Prostate gland (tissue), 2 donors: ENCODE measurements at regions not wholly inside any gene's neighbourhood (a gene's known extent, or its start where the extent isn't known, plus 50 kb on each side); places are given as distances from the start of the nearest gene placed in this dataset.

Source experiments
- POLR2A ChIP-seq: fragments of 450-650 bp; IDR thresholded peaks from one replicate; pipeline ENCODE4 v1.6.1; 2016; ENCODE audit warnings: antibody characterized with exemption, mild to moderate bottlenecking
- TF ChIP-seq, protein P1 (sequence below), 4 experiments: fragments of 200-600 bp in 2 of 4; fragments of 450-650 bp in 2 of 4; sonication (generic) in 2 of 4; IDR thresholded peaks; 1 replicate in 3 of 4; 2 replicates in 1 of 4; pipeline ENCODE4 v1.5.1; 2016 to 2019; ENCODE audit warnings: antibody characterized with exemption in 4 of 4, mild to moderate bottlenecking in 2 of 4, moderate library complexity in 2 of 4

DNA sequence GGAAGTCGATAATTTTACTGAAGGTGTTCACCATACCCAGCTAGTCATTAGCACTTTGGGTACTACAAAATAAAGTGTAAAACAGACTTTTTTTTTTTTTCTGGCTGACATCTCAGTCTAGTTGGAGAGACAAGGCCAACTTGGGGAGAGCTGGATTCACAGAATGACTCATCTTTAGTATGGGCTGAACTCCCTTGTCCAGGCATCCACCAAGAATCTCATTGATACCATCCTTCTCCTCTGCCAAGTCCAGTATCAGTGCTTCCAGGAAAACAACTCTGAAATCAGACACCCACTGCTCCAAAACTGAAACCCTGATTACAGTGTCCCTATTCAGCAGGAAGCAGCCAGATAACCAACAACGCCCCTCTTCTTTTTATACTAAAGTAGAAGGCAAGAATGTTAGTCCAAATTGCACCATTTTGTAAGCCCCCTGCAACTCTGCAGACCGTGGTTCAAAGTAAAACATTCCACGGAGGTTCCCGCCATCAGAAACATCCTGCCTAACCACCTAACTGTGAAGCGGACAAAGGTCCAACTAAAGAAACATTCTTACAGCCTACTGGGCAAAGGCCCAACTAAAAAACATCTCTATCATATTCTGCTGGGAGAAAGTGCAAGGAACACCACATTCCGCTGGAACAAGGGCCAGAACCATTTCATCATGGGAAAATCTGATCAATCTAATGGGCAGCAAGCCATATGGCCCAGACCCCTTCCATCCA, 728.2 kb downstream of the BRINP1 start:
- TF ChIP-seq, protein P1, sequence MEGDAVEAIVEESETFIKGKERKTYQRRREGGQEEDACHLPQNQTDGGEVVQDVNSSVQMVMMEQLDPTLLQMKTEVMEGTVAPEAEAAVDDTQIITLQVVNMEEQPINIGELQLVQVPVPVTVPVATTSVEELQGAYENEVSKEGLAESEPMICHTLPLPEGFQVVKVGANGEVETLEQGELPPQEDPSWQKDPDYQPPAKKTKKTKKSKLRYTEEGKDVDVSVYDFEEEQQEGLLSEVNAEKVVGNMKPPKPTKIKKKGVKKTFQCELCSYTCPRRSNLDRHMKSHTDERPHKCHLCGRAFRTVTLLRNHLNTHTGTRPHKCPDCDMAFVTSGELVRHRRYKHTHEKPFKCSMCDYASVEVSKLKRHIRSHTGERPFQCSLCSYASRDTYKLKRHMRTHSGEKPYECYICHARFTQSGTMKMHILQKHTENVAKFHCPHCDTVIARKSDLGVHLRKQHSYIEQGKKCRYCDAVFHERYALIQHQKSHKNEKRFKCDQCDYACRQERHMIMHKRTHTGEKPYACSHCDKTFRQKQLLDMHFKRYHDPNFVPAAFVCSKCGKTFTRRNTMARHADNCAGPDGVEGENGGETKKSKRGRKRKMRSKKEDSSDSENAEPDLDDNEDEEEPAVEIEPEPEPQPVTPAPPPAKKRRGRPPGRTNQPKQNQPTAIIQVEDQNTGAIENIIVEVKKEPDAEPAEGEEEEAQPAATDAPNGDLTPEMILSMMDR (IDR thresholded peaks at IDR 0.05): no peak
- no peak for TF ChIP-seq POLR2A
